ENCODE measurements at regions not wholly inside any gene's neighbourhood (a gene's known extent, or its start where the extent isn't known, plus 50 kb on each side); places are given as distances from the start of the nearest gene placed in this dataset.

GRCh38 chr4:64780664-64781063 is 371.4 kb upstream of the TECRL start:
- Histone ChIP-seq H3K9ac (ENCODE audit: low read depth, low read length) (no peak overlapping the region), H3K4me2 (ENCODE audit: insufficient read depth, low read length) (no peak overlapping the region), H3K79me2 (ENCODE audit: insufficient read depth, low read length) (no peaks in the 10 kb centered on the region), H3K4me3 (ENCODE audit: low read depth in 1 of 2, low read length in 2 of 2) (no peak overlapping the region), H3K27ac (ENCODE audit: low read length) (no peak overlapping the region), H3K4me1 (ENCODE audit: insufficient read depth, low read length) (peaks cover 35% of the 10 kb centered on the region), H3K9me3 (ENCODE audit: insufficient read depth, low read length, severe bottlenecking) (peaks cover 3% of the 10 kb centered on the region), H3K27me3 (ENCODE audit: insufficient read depth, low read length, poor library complexity) (no peaks in the 10 kb centered on the region), H2AFZ (ENCODE audit: low read depth, low read length) (no peak overlapping the region), H3K36me3 (ENCODE audit: insufficient read depth, low read length) (no peaks in the 10 kb centered on the region), H4K20me1 (ENCODE audit: insufficient read depth, low read length) (no peaks in the 10 kb centered on the region)
- no peak for ATAC-seq (ENCODE audit: insufficient read depth, low read depth)
- TF ChIP-seq CTCF (IDR thresholded peaks at IDR 0.05; ENCODE audit: borderline replicate concordance, extremely low read depth, low read length, poor library complexity, severe bottlenecking) (no peak), EZH2 (IDR thresholded peaks at IDR 0.05; ENCODE audit: borderline replicate concordance, low read depth, low read length, severe bottlenecking) (no peak)
- no peak for DNase-seq

GRCh38 chr4:64777286-64777685 is 368.0 kb upstream of the TECRL start:
- no peak for TF ChIP-seq EZH2 (IDR thresholded peaks at IDR 0.05; ENCODE audit: borderline replicate concordance, low read depth, low read length, severe bottlenecking)
- Histone ChIP-seq H3K79me2 (ENCODE audit: insufficient read depth, low read length) (no peaks in the 10 kb centered on the region), H3K27ac (ENCODE audit: low read length) (no peak overlapping the region), H3K4me2 (ENCODE audit: insufficient read depth, low read length) (no peak overlapping the region), H3K4me1 (ENCODE audit: insufficient read depth, low read length) (peaks cover 9% of the 10 kb centered on the region), H3K36me3 (ENCODE audit: insufficient read depth, low read length) (no peaks in the 10 kb centered on the region), H3K27me3 (ENCODE audit: insufficient read depth, low read length, poor library complexity) (no peaks in the 10 kb centered on the region), H3K4me3 (ENCODE audit: low read depth in 1 of 2, low read length in 2 of 2) (no peak overlapping the region), H2AFZ (ENCODE audit: low read depth, low read length) (no peak overlapping the region), H3K9ac (ENCODE audit: low read depth, low read length) (no peak overlapping the region), H4K20me1 (ENCODE audit: insufficient read depth, low read length) (no peaks in the 10 kb centered on the region), H3K9me3 (ENCODE audit: insufficient read depth, low read length, severe bottlenecking) (peaks cover 5% of the 10 kb centered on the region)
- DNase-seq = no peak
- ATAC-seq (ENCODE audit: insufficient read depth, low read depth) = no peak

- ATAC-seq (ENCODE audit: insufficient read depth, low read depth) = no peak
- peaks cover 5% of the 10 kb centered on the region for H3K9me3 ChIP-seq (ENCODE audit: insufficient read depth, low read length, severe bottlenecking)
- no peaks in the 10 kb centered on the region for H3K79me2 ChIP-seq (ENCODE audit: insufficient read depth, low read length)
- peaks cover 5% of the 10 kb centered on the region; the same call in 1 of the 2 replicates for H3K4me1 ChIP-seq (ENCODE audit: insufficient read depth, low read length)
- no peak overlapping the region for H3K4me3 ChIP-seq (ENCODE audit: low read depth in 1 of 2, low read length in 2 of 2)
- H3K27ac ChIP-seq (ENCODE audit: low read length) = no peak overlapping the region
- no peak overlapping the region for H2AFZ ChIP-seq (ENCODE audit: low read depth, low read length)
- TF ChIP-seq EZH2 (IDR thresholded peaks at IDR 0.05; ENCODE audit: borderline replicate concordance, low read depth, low read length, severe bottlenecking) (no peak), CTCF (IDR thresholded peaks at IDR 0.05; ENCODE audit: borderline replicate concordance, extremely low read depth, low read length, poor library complexity, severe bottlenecking) (no peak)
- no peaks in the 10 kb centered on the region for H3K27me3 ChIP-seq (ENCODE audit: insufficient read depth, low read length, poor library complexity)
- no peak overlapping the region for H3K4me2 ChIP-seq (ENCODE audit: insufficient read depth, low read length)
- H4K20me1 ChIP-seq (ENCODE audit: insufficient read depth, low read length) = no peaks in the 10 kb centered on the region
- H3K36me3 ChIP-seq (ENCODE audit: insufficient read depth, low read length) = no peaks in the 10 kb centered on the region
- DNase-seq = no peak
- H3K9ac ChIP-seq (ENCODE audit: low read depth, low read length) = no peak overlapping the region
Observed at GRCh38 chr4:64776820-64777219, 367.6 kb upstream of the TECRL start.

GRCh38 chr4:64774626-64775025 is 365.4 kb upstream of the TECRL start:
- no peaks in the 10 kb centered on the region for H3K79me2 ChIP-seq (ENCODE audit: insufficient read depth, low read length)
- no peaks in the 10 kb centered on the region for H4K20me1 ChIP-seq (ENCODE audit: insufficient read depth, low read length)
- no peak overlapping the region for H3K4me3 ChIP-seq (ENCODE audit: low read depth in 1 of 2, low read length in 2 of 2)
- H3K9ac ChIP-seq (ENCODE audit: low read depth, low read length) = no peak overlapping the region
- H3K9me3 ChIP-seq (ENCODE audit: insufficient read depth, low read length, severe bottlenecking) = peaks cover 5% of the 10 kb centered on the region
- DNase-seq (no peak), ATAC-seq (ENCODE audit: insufficient read depth, low read depth) (no peak)
- no peaks in the 10 kb centered on the region for H3K4me1 ChIP-seq (ENCODE audit: insufficient read depth, low read length)
- H3K36me3 ChIP-seq (ENCODE audit: insufficient read depth, low read length) = no peaks in the 10 kb centered on the region
- TF ChIP-seq EZH2 (IDR thresholded peaks at IDR 0.05; ENCODE audit: borderline replicate concordance, low read depth, low read length, severe bottlenecking) (no peak), CTCF (IDR thresholded peaks at IDR 0.05; ENCODE audit: borderline replicate concordance, extremely low read depth, low read length, poor library complexity, severe bottlenecking) (no peak)
- H3K27me3 ChIP-seq (ENCODE audit: insufficient read depth, low read length, poor library complexity) = no peaks in the 10 kb centered on the region
- H3K27ac ChIP-seq (ENCODE audit: low read length) = no peak overlapping the region
- H2AFZ ChIP-seq (ENCODE audit: low read depth, low read length) = no peak overlapping the region
- no peak overlapping the region for H3K4me2 ChIP-seq (ENCODE audit: insufficient read depth, low read length)
